AG10803 (cell line): ENCODE measurements at regions not wholly inside any gene's neighbourhood (a gene's known extent, or its start where the extent isn't known, plus 50 kb on each side); places are given as distances from the start of the nearest gene placed in this dataset.
"Not testable (repeated sequence)": the region's sequence is repeated elsewhere in the genome, so short reads cannot be mapped to it uniquely, and the experiment has no call there.

Experiments used
- DNase-seq: peaks from one replicate; pipeline ENCODE4 v3.0.0; 2010; ENCODE audit warnings: low read depth
- H3K4me3 ChIP-seq: 2 replicates; pipeline ENCODE4 v1.5.1; 2011; ENCODE audit warnings: mild to moderate bottlenecking, low read length, control low read depth
- TF ChIP-seq, protein P1 (sequence below): conservative IDR thresholded peaks from 2 replicates; pipeline ENCODE4 v1.5.1; 2011; ENCODE audit warnings: mild to moderate bottlenecking, low read length, control low read depth, inconsistent platforms

DNA sequence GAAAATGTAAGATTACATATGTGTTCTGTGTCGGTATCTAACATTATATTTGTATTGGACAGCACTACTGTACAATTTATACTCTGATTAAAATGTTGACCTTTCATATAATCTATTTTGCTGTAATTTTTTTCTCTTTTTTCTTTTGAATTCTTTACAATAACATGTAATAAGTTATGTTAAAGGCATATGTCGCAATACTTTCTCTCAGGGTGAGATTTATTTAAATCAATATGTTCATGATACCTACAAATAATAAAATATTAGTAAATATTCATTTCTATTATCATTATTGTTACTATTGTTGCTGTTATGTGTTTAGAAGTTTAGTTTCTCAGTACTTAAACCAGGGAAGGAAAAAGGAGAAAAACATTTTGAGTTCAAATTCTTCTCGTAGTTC is 807.4 kb downstream of the STIM2 start:
- no peak for DNase-seq
- no peak overlapping the region for H3K4me3 ChIP-seq
- TF ChIP-seq, protein P1, sequence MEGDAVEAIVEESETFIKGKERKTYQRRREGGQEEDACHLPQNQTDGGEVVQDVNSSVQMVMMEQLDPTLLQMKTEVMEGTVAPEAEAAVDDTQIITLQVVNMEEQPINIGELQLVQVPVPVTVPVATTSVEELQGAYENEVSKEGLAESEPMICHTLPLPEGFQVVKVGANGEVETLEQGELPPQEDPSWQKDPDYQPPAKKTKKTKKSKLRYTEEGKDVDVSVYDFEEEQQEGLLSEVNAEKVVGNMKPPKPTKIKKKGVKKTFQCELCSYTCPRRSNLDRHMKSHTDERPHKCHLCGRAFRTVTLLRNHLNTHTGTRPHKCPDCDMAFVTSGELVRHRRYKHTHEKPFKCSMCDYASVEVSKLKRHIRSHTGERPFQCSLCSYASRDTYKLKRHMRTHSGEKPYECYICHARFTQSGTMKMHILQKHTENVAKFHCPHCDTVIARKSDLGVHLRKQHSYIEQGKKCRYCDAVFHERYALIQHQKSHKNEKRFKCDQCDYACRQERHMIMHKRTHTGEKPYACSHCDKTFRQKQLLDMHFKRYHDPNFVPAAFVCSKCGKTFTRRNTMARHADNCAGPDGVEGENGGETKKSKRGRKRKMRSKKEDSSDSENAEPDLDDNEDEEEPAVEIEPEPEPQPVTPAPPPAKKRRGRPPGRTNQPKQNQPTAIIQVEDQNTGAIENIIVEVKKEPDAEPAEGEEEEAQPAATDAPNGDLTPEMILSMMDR: no peak

GRCh38 chr4:27678027-27678426 is 817.4 kb downstream of the STIM2 start:
- no peak for DNase-seq
- TF ChIP-seq, protein P1: no peak
- no peak overlapping the region for H3K4me3 ChIP-seq

- no peak overlapping the region for H3K4me3 ChIP-seq
- TF ChIP-seq, protein P1: peak; percentile 62
- DNase-seq: peak; percentile 21
Observed at GRCh38 chr4:27684610-27685011, 824.0 kb downstream of the STIM2 start.

- no peak overlapping the region for H3K4me3 ChIP-seq
- TF ChIP-seq, protein P1: no peak
- no peak for DNase-seq
Observed at GRCh38 chr4:27685091-27685490, 824.5 kb downstream of the STIM2 start.

DNA sequence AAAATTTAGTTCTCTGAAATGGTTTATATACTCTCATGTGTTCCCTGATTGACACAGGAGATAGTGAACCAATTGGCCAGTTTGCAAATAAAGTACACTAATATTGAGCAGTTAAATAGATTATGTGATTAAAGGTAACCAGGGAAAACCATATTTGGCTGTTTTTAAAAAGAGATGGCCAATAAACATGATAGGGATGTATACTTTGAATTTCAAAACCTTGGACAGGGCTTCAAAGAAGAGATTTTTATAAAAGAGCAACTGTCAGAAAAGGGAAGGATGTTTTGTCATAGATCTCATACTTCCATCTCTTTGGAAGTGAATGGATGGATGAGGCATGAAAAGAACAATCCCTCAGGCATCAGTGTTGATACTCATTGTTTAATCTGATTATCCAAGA is 825.3 kb downstream of the STIM2 start:
- TF ChIP-seq, protein P1: no peak
- no peak overlapping the region for H3K4me3 ChIP-seq
- DNase-seq: no peak

- DNase-seq: peak; percentile 3
- TF ChIP-seq, protein P1: peak; percentile 23; the same call in 1 of the 2 replicates
- H3K4me3 ChIP-seq: no peak overlapping the region
Observed at GRCh38 chr4:27692158-27692557, 831.5 kb downstream of the STIM2 start.

GRCh38 chr4:27692868-27693634 is 832.4 kb downstream of the STIM2 start:
- TF ChIP-seq, protein P1: no peak
- H3K4me3 ChIP-seq: no peak overlapping the region
- no peak for DNase-seq

- not testable (repeated sequence) for H3K4me3 ChIP-seq, DNase-seq
Observed at GRCh38 chr4:27696257-27696656, 835.6 kb downstream of the STIM2 start.
